ENCODE measurements at regions not wholly inside any gene's neighbourhood (a gene's known extent, or its start where the extent isn't known, plus 50 kb on each side); places are given as distances from the start of the nearest gene placed in this dataset.

- TF ChIP-seq POLR2AphosphoS5 (IDR thresholded peaks at IDR 0.05; ENCODE audit: low read length): no peak
- TF ChIP-seq KAT2A (conservative IDR thresholded peaks at IDR 0.05; ENCODE audit: control insufficient read depth, low read depth, low read length): no peak
- no peak for TF ChIP-seq PAX8 (IDR thresholded peaks at IDR 0.05)
- TF ChIP-seq, protein P1, sequence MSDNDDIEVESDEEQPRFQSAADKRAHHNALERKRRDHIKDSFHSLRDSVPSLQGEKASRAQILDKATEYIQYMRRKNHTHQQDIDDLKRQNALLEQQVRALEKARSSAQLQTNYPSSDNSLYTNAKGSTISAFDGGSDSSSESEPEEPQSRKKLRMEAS (IDR thresholded peaks at IDR 0.05; ENCODE audit: low read depth, low read length): no peak
- no peak for TF ChIP-seq CTCF (IDR thresholded peaks at IDR 0.05 in 2 of 3, conservative IDR thresholded peaks at IDR 0.05 in 1 of 3; ENCODE audit: control insufficient read depth in 2 of 3, extremely low read depth in 1 of 3, insufficient read depth in 1 of 3, low read depth in 3 of 3, low read length in 3 of 3)
- no peak for TF ChIP-seq FOXM1 (IDR thresholded peaks at IDR 0.05; ENCODE audit: low read depth, low read length)
- no peak for TF ChIP-seq TCF12 (IDR thresholded peaks at IDR 0.05; ENCODE audit: low read depth, low read length)
- no peak for TF ChIP-seq GABPA (IDR thresholded peaks at IDR 0.05; ENCODE audit: low read depth)
- TF ChIP-seq SMAD1 (IDR thresholded peaks at IDR 0.05; ENCODE audit: low read depth, partially characterized antibody): no peak
- TF ChIP-seq RFX5 (IDR thresholded peaks at IDR 0.05; ENCODE audit: low read depth, low read length): no peak
- TF ChIP-seq SMC3 (IDR thresholded peaks at IDR 0.05; ENCODE audit: borderline replicate concordance, low read length): no peak
- TF ChIP-seq, protein P2, sequence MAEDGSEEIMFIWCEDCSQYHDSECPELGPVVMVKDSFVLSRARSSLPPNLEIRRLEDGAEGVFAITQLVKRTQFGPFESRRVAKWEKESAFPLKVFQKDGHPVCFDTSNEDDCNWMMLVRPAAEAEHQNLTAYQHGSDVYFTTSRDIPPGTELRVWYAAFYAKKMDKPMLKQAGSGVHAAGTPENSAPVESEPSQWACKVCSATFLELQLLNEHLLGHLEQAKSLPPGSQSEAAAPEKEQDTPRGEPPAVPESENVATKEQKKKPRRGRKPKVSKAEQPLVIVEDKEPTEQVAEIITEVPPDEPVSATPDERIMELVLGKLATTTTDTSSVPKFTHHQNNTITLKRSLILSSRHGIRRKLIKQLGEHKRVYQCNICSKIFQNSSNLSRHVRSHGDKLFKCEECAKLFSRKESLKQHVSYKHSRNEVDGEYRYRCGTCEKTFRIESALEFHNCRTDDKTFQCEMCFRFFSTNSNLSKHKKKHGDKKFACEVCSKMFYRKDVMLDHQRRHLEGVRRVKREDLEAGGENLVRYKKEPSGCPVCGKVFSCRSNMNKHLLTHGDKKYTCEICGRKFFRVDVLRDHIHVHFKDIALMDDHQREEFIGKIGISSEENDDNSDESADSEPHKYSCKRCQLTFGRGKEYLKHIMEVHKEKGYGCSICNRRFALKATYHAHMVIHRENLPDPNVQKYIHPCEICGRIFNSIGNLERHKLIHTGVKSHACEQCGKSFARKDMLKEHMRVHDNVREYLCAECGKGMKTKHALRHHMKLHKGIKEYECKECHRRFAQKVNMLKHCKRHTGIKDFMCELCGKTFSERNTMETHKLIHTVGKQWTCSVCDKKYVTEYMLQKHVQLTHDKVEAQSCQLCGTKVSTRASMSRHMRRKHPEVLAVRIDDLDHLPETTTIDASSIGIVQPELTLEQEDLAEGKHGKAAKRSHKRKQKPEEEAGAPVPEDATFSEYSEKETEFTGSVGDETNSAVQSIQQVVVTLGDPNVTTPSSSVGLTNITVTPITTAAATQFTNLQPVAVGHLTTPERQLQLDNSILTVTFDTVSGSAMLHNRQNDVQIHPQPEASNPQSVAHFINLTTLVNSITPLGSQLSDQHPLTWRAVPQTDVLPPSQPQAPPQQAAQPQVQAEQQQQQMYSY (CRISPR knock-in tag; IDR thresholded peaks at IDR 0.05): no peak
Observed at GRCh38 chr4:181168011-181168805, 1075.0 kb upstream of the TENM3 start.

Data from GM12878 (cell line).